ENCODE measurements at regions not wholly inside any gene's neighbourhood (a gene's known extent, or its start where the extent isn't known, plus 50 kb on each side); places are given as distances from the start of the nearest gene placed in this dataset.

DNA sequence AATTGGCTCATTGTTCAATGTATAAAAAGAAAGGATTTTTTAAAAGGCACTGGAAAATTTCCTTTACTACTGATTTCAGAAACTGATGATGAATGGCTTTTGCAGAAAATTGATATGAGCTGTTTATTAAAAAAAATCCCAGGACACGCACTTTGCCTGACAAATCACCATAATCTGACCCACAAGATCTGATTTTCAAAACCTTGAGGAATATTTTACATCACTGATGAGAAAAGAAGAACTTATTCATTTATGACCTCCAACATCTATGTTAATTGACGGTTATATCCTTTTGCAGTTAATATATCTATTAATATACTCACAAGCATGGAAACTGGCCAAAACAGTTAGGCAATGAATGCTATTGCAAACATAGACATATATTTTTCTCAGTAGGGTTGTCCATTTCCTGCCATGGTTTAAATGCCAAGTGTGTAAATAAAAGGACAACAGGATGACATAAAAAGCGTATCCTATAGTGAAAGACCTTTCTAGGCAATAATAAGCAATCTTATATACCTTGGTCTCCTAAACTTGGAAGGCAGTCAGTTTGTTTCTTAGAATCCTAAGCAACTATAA lies 109.7 kb upstream of the SLC7A14 start:
- TF ChIP-seq, protein P1, sequence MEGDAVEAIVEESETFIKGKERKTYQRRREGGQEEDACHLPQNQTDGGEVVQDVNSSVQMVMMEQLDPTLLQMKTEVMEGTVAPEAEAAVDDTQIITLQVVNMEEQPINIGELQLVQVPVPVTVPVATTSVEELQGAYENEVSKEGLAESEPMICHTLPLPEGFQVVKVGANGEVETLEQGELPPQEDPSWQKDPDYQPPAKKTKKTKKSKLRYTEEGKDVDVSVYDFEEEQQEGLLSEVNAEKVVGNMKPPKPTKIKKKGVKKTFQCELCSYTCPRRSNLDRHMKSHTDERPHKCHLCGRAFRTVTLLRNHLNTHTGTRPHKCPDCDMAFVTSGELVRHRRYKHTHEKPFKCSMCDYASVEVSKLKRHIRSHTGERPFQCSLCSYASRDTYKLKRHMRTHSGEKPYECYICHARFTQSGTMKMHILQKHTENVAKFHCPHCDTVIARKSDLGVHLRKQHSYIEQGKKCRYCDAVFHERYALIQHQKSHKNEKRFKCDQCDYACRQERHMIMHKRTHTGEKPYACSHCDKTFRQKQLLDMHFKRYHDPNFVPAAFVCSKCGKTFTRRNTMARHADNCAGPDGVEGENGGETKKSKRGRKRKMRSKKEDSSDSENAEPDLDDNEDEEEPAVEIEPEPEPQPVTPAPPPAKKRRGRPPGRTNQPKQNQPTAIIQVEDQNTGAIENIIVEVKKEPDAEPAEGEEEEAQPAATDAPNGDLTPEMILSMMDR (conservative IDR thresholded peaks at IDR 0.05) = no peak
- TF ChIP-seq ZFX (IDR thresholded peaks at IDR 0.05) = no peak
